KOPT-K1 (cell line): ENCODE measurements at regions not wholly inside any gene's neighbourhood (a gene's known extent, or its start where the extent isn't known, plus 50 kb on each side); places are given as distances from the start of the nearest gene placed in this dataset.

Source experiments
- H3K27ac ChIP-seq: fragments of 200-600 bp; sonication (generic); 2 replicates; pipeline ENCODE4 v1.5.1; 2016; ENCODE audit warnings: antibody characterized with exemption, mild to moderate bottlenecking, low read depth, low read length; ENCODE audit not compliant: poor library complexity, severe bottlenecking
- H3K36me3 ChIP-seq: fragments of 200-600 bp; sonication (generic); 2 replicates; pipeline ENCODE4 v1.5.1; 2017; ENCODE audit warnings: antibody characterized with exemption, mild to moderate bottlenecking, low read length, moderate library complexity; ENCODE audit not compliant: insufficient read depth
- H3K9me3 ChIP-seq: fragments of 200-600 bp; sonication (generic); 2 replicates; pipeline ENCODE4 v1.5.1; 2017; ENCODE audit warnings: antibody characterized with exemption, low read length, mild to moderate bottlenecking; ENCODE audit not compliant: insufficient read depth, poor library complexity, severe bottlenecking

DNA sequence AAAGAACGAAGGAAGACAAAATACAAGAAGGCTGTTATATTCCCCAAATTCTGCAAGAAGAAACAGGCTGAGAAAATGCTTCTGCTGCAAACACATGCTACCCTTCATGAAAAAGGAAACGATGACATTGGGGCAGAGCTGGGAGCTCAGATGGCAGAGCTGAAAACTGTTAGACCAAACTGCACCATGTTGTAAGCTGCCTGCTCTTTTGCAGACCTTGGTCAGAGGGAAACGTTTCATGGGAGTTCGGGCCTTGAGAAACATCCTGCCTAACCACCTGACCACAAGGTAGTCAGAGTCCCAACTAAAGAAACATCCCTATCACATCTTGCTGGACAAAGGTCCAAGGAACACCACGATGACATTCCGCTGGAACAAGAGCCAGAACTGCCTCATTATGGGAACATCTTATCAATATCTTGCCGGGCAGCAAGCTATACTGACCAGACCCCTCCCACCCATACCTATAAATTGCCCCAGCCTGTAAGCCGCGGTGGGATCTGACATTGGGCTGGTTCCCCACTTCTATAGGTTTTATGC is 110.7 kb upstream of the CTSC start:
- no peaks in the 10 kb centered on the region for H3K9me3 ChIP-seq
- no peaks in the 10 kb centered on the region for H3K36me3 ChIP-seq
- no peak overlapping the region for H3K27ac ChIP-seq

DNA sequence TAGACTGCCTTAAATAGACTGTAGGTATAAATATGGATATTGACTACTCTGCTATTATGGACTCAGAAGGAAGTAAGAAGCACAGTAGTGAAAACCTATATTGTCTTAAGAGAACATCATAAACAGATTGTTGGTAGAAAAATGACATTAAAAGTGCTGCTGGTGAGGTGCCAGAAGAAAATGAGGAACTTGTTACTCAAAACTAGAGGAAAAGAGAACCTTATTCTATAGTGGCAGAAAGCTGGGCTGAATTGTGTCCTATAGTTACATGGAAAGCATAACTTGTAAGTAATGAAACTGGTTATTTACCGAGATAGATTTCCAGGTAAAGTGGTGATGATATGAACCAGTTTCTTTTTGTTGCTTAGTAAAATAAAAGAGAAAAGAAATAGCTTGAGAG is 109.7 kb upstream of the CTSC start:
- no peak overlapping the region for H3K27ac ChIP-seq
- H3K36me3 ChIP-seq: no peaks in the 10 kb centered on the region
- no peaks in the 10 kb centered on the region for H3K9me3 ChIP-seq

DNA sequence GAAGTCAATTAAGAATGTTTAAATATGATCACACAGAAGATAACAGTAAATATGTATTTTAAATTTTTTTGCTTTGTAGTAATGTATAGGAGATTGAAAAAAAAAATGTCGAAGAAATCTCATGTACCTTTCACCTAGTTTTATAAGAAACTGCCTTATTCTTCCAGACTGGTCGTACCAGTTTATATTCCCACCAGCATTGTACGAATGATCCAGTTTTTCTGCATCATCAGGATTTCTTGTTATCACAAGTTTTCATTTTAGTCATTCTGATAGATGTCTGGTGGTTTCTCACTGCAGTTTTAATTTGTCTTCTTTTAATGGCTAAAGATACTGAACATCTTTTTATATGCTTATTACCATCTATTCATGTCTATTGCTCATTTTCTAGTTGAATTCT is 101.8 kb upstream of the CTSC start:
- Histone ChIP-seq H3K27ac (no peak overlapping the region), H3K36me3 (no peaks in the 10 kb centered on the region), H3K9me3 (peaks cover 18% of the 10 kb centered on the region)

DNA sequence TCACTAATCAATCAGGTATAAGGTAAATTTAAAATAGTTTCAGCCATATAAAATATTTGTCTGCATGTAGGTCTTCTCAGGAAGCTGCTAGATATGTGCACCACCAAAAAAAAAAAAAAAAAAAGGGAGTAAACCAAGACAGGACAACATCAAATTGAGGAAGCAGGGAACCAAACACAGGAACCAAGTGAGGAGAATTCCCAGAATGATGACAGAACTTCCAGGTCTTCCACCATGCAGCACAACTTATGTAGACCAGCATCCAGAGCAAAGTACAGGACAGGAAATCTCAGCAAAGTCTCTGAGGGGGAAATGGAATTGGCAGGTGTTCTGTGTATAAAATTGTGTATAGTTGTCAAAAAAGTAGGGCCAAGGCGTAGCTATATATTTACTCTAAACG is 101.2 kb upstream of the CTSC start:
- Histone ChIP-seq H3K36me3 (no peaks in the 10 kb centered on the region), H3K9me3 (peaks cover 24% of the 10 kb centered on the region), H3K27ac (no peak overlapping the region)

DNA sequence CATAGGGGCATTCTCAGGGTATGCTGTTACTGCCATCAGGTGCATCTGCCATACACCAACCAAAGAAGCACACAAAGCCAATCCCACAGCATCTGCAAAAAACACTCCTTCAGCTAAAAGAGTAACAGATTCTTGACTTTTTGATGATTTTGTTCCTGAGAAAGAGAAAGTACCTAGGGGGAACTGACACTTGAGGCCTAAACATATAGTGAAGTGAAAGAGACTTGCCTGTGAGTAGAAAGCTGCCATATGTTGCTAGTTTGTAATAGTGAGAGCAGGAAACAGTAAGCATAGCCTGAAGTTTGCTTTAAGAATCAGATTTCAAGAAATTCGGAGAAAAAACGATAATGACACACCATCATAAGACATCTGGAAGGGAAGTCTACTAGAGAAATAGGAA is 97.9 kb upstream of the CTSC start:
- peaks cover 28% of the 10 kb centered on the region for H3K9me3 ChIP-seq
- no peak overlapping the region for H3K27ac ChIP-seq
- H3K36me3 ChIP-seq: no peaks in the 10 kb centered on the region

DNA sequence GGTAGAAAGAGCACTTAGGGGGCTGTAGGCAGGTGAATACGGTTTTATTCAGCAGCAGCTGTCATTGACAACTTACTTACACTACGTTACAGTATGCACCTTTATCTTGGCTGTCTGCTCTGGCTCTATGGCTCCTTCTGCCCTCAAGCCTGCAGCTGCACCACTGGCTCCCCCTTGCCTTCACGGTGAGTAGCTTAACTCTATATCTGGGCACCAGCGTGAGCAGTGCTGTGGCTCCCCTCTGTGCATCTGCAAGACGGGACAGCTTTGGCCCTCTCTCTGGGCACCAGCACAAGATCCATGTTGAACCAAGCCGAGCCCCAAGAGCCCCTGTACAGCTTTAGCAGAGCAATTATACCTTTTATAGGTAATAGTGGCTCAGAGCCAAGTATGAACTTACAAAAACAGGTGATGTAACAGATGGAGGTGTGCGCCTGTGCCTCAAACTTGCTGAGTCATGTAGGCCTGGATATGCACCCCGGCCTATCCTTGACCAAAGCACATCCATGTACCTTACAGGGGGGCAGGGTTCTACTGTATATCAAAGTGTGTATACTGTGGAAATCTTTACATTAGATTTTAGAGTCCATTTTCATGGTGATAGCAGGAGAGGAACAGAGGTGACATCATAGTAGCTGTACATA is 96.9 kb upstream of the CTSC start:
- Histone ChIP-seq H3K36me3 (no peaks in the 10 kb centered on the region), H3K9me3 (peaks cover 28% of the 10 kb centered on the region), H3K27ac (no peak overlapping the region)

DNA sequence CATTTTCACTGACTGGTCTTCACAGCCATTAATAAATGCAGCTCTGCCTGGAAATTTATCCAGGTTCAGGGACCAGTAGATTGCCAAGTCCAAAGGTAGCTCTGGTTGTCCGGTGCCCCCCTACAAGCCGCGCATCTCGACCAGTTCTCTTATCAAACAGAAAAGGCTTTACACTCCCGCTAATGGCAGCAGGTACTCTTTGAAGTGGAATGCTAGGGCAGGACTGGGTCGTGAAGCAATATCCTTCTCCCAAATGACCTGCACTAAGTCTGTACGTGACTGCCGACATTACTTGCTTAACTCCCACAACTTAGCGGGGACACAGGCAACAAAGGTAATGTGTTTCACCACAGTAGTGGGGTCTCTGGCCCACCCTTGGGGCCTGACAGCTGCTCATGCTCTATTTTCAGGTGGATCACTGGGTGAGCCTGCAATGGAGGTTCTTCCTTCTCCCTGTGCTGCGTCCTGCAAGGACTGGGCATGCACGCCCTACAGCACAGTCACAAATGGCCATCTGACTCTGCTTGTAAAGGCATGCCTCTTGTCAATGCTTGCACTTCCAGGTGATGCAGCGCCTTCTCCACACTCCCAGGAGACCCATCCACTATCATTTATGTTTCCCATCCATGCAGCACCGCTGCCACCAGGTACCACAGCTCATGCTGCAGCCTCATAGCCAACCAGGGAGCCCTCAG is 96.1 kb upstream of the CTSC start:
- peaks cover 28% of the 10 kb centered on the region for H3K9me3 ChIP-seq
- no peak overlapping the region for H3K27ac ChIP-seq
- H3K36me3 ChIP-seq: no peaks in the 10 kb centered on the region

DNA sequence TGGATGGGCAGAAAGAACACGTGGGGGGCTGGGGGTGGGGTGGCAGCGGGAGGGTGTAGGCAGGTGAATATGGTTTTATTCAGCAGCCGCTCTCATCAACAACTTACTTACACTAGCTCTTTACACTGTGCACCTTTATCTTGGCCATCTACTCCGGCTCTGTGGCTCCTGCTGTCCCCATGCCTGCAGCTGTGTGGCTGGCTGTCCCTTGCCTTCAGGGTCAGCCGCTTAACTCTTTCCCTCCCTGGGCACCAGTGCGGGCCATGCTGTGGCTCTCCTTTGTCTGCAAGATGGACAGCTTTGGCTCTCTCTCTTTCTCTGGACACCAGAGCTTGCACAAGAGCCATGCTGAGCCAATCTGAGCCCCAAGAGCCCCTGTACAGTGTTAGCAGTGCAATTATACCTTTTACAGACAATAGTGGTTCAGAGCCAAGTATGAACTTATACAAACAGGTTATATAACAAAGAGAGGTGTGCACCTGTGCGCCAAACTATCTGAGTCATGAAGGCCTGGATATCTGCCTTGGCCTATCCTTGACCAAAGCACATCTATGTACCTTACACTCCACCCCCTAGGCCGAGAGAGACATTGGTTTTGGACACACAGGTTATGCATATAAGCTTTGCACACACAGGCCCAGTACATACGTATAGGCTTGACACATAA is 94.3 kb upstream of the CTSC start:
- Histone ChIP-seq H3K9me3 (peaks cover 26% of the 10 kb centered on the region), H3K36me3 (no peaks in the 10 kb centered on the region), H3K27ac (no peak overlapping the region)

DNA sequence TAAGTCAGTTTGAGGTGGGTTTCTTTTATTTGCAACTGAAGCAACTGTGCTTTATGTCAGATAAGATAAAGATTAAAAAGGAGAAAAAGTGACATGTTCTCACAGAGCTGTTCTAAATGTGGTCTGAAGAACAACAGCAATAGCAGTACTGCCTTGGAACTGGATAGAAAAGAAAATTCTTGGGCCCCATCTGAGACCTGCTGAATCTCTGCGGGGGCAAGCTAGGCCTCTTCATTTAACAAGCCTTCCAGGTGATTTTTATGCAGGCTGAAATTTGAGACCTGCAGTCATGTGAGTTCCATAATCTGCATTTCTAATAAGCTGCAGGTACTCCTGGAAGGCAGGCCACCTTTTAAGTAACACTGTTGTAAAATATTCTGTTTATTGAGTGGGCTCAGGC is 91.4 kb upstream of the CTSC start:
- Histone ChIP-seq H3K36me3 (no peaks in the 10 kb centered on the region), H3K27ac (peak overlapping the region; percentile 21), H3K9me3 (peaks cover 7% of the 10 kb centered on the region)

DNA sequence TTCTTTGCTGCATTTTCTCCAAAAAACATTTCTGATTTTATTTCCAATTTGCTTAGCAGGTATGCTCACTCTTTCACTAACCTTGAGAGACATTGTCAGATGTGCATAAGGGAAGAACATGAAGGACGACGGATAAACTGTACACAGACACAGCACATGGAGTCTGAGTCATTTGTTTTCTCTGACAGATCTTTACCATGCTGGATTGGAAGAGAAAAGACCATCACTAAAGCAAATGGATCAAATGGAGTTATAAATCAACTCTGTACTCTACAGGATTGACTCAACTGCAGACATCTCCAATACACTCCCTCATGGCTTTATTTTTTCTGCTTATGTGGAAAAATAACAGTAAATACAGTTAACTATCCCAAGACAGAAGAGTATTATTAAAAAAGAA is 90.2 kb upstream of the CTSC start:
- no peak overlapping the region for H3K27ac ChIP-seq
- no peaks in the 10 kb centered on the region for H3K36me3 ChIP-seq
- H3K9me3 ChIP-seq: no peaks in the 10 kb centered on the region

DNA sequence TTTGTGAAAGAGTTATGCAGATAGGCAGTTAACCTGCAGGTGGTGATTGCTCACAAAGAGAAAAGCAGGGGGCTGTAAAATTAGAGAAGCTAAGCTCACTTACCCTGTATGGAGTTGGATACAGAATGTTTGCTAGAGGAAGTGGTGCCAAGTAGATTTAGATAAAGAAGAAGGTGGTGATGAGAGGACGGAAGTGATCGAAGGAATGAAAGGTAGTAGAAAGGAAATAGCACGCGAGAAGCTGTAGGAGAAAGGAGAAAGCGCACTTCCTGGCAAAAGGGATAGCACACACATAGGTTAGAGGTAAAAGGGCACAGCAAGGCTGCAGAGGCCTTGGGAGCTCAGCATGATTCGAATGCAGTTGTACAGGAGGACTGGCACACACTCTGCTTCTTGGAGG is 87.3 kb upstream of the CTSC start:
- no peak overlapping the region for H3K27ac ChIP-seq
- H3K9me3 ChIP-seq: no peaks in the 10 kb centered on the region
- H3K36me3 ChIP-seq: no peaks in the 10 kb centered on the region

DNA sequence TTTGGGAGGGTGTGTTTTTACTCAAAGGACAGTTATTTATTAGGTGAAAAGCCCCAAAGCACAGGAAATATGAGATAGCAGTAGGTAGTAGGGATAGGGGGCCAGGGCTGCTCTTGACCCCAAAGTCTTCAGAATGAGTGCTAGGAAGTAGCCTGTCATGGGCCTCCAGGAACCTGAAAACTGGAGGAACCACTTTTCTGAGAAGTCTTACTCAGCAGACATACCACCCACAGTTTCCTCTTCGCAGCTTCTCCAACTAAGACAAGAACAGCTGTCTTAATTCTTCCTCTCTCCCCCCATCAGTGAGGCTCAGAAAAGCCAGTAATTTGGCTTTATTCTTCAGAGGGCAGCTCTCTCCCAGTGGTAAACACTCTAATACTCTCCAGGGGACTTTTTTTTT is 84.0 kb upstream of the CTSC start:
- peak overlapping the region; percentile 56 for H3K27ac ChIP-seq
- no peaks in the 10 kb centered on the region for H3K9me3 ChIP-seq
- H3K36me3 ChIP-seq: no peaks in the 10 kb centered on the region

DNA sequence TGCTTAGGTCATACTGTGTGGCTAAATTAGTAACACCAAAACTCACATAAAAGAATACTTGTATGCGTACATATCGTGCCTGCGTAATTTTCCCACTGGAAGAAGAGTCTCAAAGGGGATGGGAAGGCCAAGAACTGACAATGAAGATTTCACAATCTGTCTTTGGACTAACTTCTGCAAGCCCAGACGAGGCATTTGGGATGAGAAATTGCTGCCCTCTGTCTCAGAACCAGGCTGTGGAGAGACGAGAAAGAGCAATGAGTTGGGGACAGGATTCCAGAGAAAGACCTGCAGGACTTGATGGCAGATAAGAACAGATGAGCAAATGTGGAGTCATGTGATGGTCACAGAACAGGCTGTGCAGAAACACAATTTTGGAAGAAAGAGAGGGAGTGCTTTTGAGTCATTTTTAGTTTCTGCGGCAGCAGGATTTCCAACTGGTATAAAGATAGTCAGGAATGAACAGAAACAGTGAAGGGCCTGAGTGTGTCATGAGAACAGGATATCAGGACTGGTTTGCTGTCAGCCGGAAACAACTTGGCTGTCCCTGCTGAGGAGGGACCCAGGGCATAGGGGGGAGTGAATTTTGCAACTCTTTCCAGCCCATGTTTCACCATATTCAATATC is 82.7 kb upstream of the CTSC start:
- Histone ChIP-seq H3K9me3 (no peaks in the 10 kb centered on the region), H3K27ac (peak overlapping the region; percentile 56), H3K36me3 (no peaks in the 10 kb centered on the region)

DNA sequence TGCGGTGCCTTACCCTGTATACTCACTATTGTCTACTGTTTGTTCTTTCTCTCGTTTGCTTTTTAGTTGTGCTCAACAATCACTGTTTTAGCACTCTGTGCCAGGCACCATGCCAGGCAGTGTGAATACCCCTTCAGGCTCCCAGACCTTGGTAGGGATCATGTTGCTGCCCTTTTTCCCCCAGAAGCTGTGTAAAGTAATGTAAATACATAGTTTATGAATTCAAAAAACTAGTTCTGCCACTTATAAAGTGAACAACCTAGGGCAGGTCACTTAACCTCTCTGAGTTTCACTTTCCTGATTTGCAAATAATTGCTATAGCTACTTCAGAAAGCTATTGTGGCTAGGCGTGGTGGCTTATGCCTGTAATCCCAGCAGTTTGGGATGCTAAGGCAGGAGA is 81.0 kb upstream of the CTSC start:
- H3K9me3 ChIP-seq: no peaks in the 10 kb centered on the region
- no peaks in the 10 kb centered on the region for H3K36me3 ChIP-seq
- H3K27ac ChIP-seq: no peak overlapping the region

DNA sequence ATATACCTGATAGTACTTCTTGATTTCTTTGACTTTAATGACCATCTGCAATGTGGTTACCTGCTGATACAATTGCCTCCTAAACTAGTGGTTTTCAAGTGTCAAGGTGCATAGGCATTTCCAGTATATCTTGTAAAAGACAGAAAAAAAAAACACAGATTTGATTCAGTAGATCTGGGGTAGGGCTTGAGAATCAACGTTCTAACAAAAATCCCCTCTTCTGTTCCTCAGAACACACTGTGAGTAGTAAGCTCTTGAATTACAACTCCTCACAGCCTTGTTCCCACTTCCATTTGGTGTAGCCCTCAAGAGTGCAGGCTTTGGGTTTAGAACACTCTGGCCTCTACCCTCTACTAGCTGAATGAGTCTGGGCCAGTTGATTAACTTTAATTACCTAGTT is 78.0 kb upstream of the CTSC start:
- Histone ChIP-seq H3K36me3 (no peaks in the 10 kb centered on the region), H3K27ac (peak overlapping the region; percentile 67), H3K9me3 (no peaks in the 10 kb centered on the region)
